ENCODE measurements at regions not wholly inside any gene's neighbourhood (a gene's known extent, or its start where the extent isn't known, plus 50 kb on each side); places are given as distances from the start of the nearest gene placed in this dataset.

- no peaks in the 10 kb centered on the region for H3K79me2 ChIP-seq (replicated peaks; ENCODE audit: insufficient read depth)
These were observed 497.9 kb downstream of the ANXA1 start for GRCh38 chr9:73649552-73649951.

More at GRCh38 chr9:73649552-73649951, 497.9 kb downstream of the ANXA1 start:
- no peaks in the 10 kb centered on the region for H3K27me3 ChIP-seq (ENCODE audit: insufficient read depth)
- H3K4me1 ChIP-seq (ENCODE audit: insufficient read depth), result no peaks in the 10 kb centered on the region
- Mint-ChIP-seq H3K36me3 (ENCODE audit: low read depth) (no peaks in the 10 kb centered on the region), H3K4me1 (no peaks in the 10 kb centered on the region), H3K4me3 (no peak overlapping the region), H3K27me3 (ENCODE audit: insufficient read depth, low read depth, poor library complexity) (peaks cover 3% of the 10 kb centered on the region), H3K27ac (no peak overlapping the region), H3K9me3 (no peaks in the 10 kb centered on the region)
- ATAC-seq (no peak), DNase-seq (ENCODE audit: low spot score) (no peak)
- no peaks in the 10 kb centered on the region for H3K36me3 ChIP-seq (ENCODE audit: insufficient read depth)
- H3K4me3 ChIP-seq, result no peak overlapping the region
- peaks cover 20% of the 10 kb centered on the region; the same call in 1 of the 2 replicates for H3K9me2 ChIP-seq (ENCODE audit: insufficient read depth)
- H3K27ac ChIP-seq (ENCODE audit: low read depth), result no peak overlapping the region
- no peak overlapping the region for H3K4me2 ChIP-seq
- no peak overlapping the region for H2AFZ ChIP-seq
- no peaks in the 10 kb centered on the region for H4K20me1 ChIP-seq (replicated peaks; ENCODE audit: insufficient read depth)
- TF ChIP-seq EZH2phosphoT487 (IDR thresholded peaks at IDR 0.05; ENCODE audit: unreplicated experiment) (no peak), ZNF462 (CRISPR knock-in tag; IDR thresholded peaks at IDR 0.05) (no peak), STAT1 (IDR thresholded peaks at IDR 0.05; ENCODE audit: unreplicated experiment) (no peak), ZNF331 (CRISPR knock-in tag; IDR thresholded peaks at IDR 0.05; ENCODE audit: low read depth) (no peak), CREB1 (CRISPR knock-in tag; IDR thresholded peaks at IDR 0.05; ENCODE audit: low read depth) (no peak), CTCF (conservative IDR thresholded peaks at IDR 0.05; ENCODE audit: low read depth in 2 of 2) (no peak), NANOG (IDR thresholded peaks at IDR 0.05; ENCODE audit: borderline replicate concordance) (no peak), JUNB (IDR thresholded peaks at IDR 0.05; ENCODE audit: unreplicated experiment) (no peak), ETS1 (IDR thresholded peaks at IDR 0.05) (no peak), POLR2AphosphoS5 (IDR thresholded peaks at IDR 0.05; ENCODE audit: low read depth) (no peak), REST (IDR thresholded peaks at IDR 0.05; ENCODE audit: unreplicated experiment) (no peak), ZNF114 (CRISPR knock-in tag; IDR thresholded peaks at IDR 0.05) (no peak), EZH2 (IDR thresholded peaks at IDR 0.05; ENCODE audit: low read depth, unreplicated experiment) (no peak)
- H3F3A ChIP-seq (replicated peaks; ENCODE audit: low read depth), result no peaks in the 10 kb centered on the region
